Common myeloid progenitor, CD34-positive (primary cell): ENCODE measurements at regions not wholly inside any gene's neighbourhood (a gene's known extent, or its start where the extent isn't known, plus 50 kb on each side); places are given as distances from the start of the nearest gene placed in this dataset.
A peak's percentile ranks its signal among the peaks of the same experiment; 100 is the strongest.
"Not testable (repeated sequence)": the region's sequence is repeated elsewhere in the genome, so short reads cannot be mapped to it uniquely, and the experiment has no call there.

Experiments used
- CTCF ChIA-PET: fragments of 350-600 bp; sonication (Branson Sonifier 250); formaldehyde crosslinking; loops from one replicate; lab custom pipeline; 2021; ENCODE audit warnings: antibody characterized with exemption; lab: Charles Lee
- POLR2A ChIA-PET: fragments of 350-600 bp; sonication (Branson Sonifier 250); formaldehyde crosslinking; loops from one replicate; lab custom pipeline; 2021; ENCODE audit warnings: antibody characterized with exemption; lab: Charles Lee
- DNase-seq, 3 donors: peaks; one replicate each; pipeline versions ENCODE4 v3.0.0 to v3.0.0-alpha.2; 2013
- H3K27ac ChIP-seq, 2 experiments: 1 replicate in 1 of 2; 2 replicates in 1 of 2; pipeline ENCODE4 v1.7.0; 2013; ENCODE audit warnings: inconsistent platforms in 2 of 2, low read length in 2 of 2, mild to moderate bottlenecking in 2 of 2, low read depth in 1 of 2, moderate library complexity in 1 of 2; ENCODE audit not compliant: severe bottlenecking in 2 of 2, insufficient read depth in 1 of 2, poor library complexity in 1 of 2
- H3K27me3 ChIP-seq, 5 experiments: replicated peaks in 2 of 5; 1 replicate in 3 of 5; 2 replicates in 2 of 5; pipeline versions ENCODE4 v1.6.1 to v1.7.0; 2013; ENCODE audit warnings: low read length in 4 of 5, mild to moderate bottlenecking in 2 of 5, moderate library complexity in 2 of 5, inconsistent platforms in 1 of 5; ENCODE audit not compliant: insufficient read depth in 5 of 5, control insufficient read depth in 4 of 5
- H3K36me3 ChIP-seq, 4 experiments: 1 replicate in 2 of 4; 2 replicates in 2 of 4; pipeline versions ENCODE4 v1.6.1 to v1.7.0; 2013; ENCODE audit warnings: low read length in 3 of 4, control low read depth in 1 of 4, mild to moderate bottlenecking in 1 of 4; ENCODE audit not compliant: control insufficient read depth in 4 of 4, insufficient read depth in 4 of 4
- H3K4me1 ChIP-seq, 4 experiments: 1 replicate in 3 of 4; 2 replicates in 1 of 4; pipeline versions ENCODE4 v1.6.1 to v1.7.1; 2013; ENCODE audit warnings: low read length in 3 of 4, mild to moderate bottlenecking in 3 of 4, control low read depth in 1 of 4, inconsistent platforms in 1 of 4, moderate library complexity in 1 of 4; ENCODE audit not compliant: control insufficient read depth in 4 of 4, insufficient read depth in 4 of 4; ENCODE audit errors: control extremely low read depth in 1 of 4
- H3K4me3 ChIP-seq, 7 experiments: 1 replicate in 4 of 7; 2 replicates in 3 of 7; pipeline versions ENCODE4 v1.5.1 to v1.7.0; 2013; ENCODE audit warnings: mild to moderate bottlenecking in 7 of 7, low read length in 6 of 7, moderate library complexity in 6 of 7, inconsistent platforms in 2 of 7, low read depth in 2 of 7, control low read depth in 1 of 7; ENCODE audit not compliant: insufficient read depth in 4 of 7, control insufficient read depth in 1 of 7; ENCODE audit errors: extremely low read depth in 1 of 7
- H3K9me3 ChIP-seq, 5 experiments: 1 replicate in 4 of 5; 2 replicates in 1 of 5; pipeline versions ENCODE4 v1.6.1 to v1.7.1; 2013; ENCODE audit warnings: low read length in 4 of 5, mild to moderate bottlenecking in 2 of 5, inconsistent platforms in 1 of 5, low read depth in 1 of 5, moderate library complexity in 1 of 5; ENCODE audit not compliant: control insufficient read depth in 4 of 5, insufficient read depth in 2 of 5; ENCODE audit errors: control extremely low read depth in 1 of 5
- WGBS: methylation state at CpG from one replicate; pipeline ENCODE4 v1.1.5; 2013; ENCODE audit not compliant: insufficient coverage; 5-methylcytosine and 5-hydroxymethylcytosine counted together

DNA sequence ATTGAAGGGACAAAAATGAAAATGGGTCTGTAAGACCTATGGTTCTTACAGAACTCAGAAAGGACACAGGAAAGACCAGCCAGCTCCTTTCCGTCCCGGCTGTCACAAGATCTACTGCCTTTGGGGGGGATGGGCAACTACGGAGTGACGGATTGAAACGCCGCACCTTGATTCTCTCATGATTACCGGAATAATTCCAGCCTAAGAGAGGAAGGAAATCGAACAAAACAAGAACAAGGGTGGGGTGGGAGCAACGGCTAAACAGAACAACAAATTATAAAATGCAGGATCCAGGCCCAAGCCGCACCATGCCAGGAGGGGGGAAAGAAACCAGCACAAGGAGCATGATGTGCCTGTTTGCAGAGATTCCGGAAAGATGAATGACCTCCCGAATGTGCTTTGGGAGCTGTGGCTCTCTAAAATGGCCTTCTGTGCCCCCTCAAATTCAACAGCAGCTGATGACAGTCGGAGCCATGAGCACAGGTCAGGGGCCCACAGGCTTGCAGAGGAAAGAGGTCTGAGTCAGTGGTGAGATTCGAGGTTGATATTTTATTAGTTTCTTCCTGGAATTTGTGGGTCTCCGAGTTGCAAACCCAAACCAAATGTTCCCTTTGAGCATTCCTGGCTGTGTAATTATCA, 72.1 kb downstream of the SPRING1 start:
- H3K36me3 ChIP-seq: peaks cover 0 to 4% (median 0%) of the 10 kb centered on the region in 4 experiments
- POLR2A ChIA-PET: no interaction called here
- DNase-seq: no peak
- H3K27me3 ChIP-seq: no peaks in the 10 kb centered on the region
- no peak overlapping the region for H3K4me3 ChIP-seq
- WGBS: 58% methylated on average over 13 of the region's 15 CpGs
- CTCF ChIA-PET: interaction anchor here (2.6 kb wide), 1 partner anchor 8 kb away, joined by 9 read pairs; no protein-coding TSS in a partner anchor
- H3K27ac ChIP-seq: no peak overlapping the region
- peaks cover 4 to 42% (median 22%) of the 10 kb centered on the region in 4 experiments for H3K4me1 ChIP-seq
- H3K9me3 ChIP-seq: no peaks in the 10 kb centered on the region

DNA sequence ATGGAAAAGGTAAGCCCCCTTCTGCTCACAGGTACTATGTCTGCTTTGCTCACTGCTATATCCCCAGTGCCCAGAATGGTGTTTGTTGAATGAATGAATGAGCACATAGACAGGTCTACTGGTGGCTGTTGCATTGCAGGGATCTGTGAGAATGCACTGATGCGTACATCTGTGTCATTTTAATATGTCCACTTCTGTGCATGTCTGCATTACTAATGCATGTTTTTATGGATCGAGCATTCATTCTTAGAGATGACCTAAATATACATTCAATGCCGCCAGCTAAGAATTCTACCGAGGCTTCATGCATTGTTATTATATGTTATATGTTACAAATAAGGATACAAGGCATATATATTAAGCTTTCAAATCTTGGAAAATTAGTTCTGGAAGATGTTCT, 73.8 kb downstream of the SPRING1 start:
- Histone ChIP-seq H3K36me3 (peaks cover 0 to 4% (median 0%) of the 10 kb centered on the region in 4 experiments), H3K4me3 (no peak overlapping the region), H3K27me3 (no peaks in the 10 kb centered on the region), H3K4me1 (peaks cover 4 to 41% (median 23%) of the 10 kb centered on the region in 4 experiments), H3K27ac (no peak overlapping the region), H3K9me3 (no peaks in the 10 kb centered on the region)
- DNase-seq: no peak
- CTCF ChIA-PET: no interaction called here
- POLR2A ChIA-PET: no interaction called here
- WGBS: 100% methylated on average over 1 of the region's 4 CpGs

DNA sequence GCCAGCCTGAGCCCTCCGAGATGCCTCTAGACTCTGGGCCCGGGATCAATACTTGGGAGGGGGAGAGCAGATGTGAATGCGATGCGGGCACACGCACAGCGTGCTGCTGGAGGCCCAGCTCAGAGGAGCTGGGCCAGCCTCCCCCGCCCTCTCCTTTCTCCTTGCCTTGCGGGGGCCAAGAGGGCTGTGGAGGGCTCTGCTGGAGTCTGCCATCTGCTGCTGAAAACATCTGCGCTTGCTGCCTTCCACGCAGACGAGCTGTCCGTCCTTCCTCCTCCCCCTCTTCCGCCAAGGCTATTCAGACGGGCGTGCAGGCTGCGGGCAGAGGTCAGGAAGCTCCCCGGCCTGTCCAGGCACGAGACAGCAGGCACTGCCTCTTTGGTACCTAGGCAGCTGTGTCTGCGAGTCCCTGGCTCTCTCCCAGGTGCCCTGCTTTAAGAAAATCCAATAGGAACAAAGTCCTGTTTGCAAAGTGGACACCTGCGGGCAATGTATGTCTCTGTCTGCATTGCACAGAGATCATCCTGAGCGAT, 75.2 kb downstream of the SPRING1 start:
- DNase-seq: peak in 2 of 3 donors; percentile 48 to 67
- 76% methylated on average over 20 of the region's 21 CpGs for WGBS
- peaks cover 0 to 4% (median 0%) of the 10 kb centered on the region in 4 experiments for H3K36me3 ChIP-seq
- peak overlapping the region in 2 of 7 experiments; percentile 15 to 50 for H3K4me3 ChIP-seq
- no peaks in the 10 kb centered on the region for H3K27me3 ChIP-seq
- ChIA-PET CTCF (interaction anchor here (0.9 kb wide), 1 partner anchor 11 kb away, joined by 4 read pairs; no protein-coding TSS in a partner anchor), POLR2A (interaction anchor here (0.8 kb wide), 1 partner anchor 11 kb away, joined by 3 read pairs; no protein-coding TSS in a partner anchor)
- peaks cover 4 to 49% (median 26%) of the 10 kb centered on the region in 4 experiments for H3K4me1 ChIP-seq
- no peaks in the 10 kb centered on the region for H3K9me3 ChIP-seq
- peak overlapping the region in 1 of 2 experiments; percentile 25 for H3K27ac ChIP-seq

DNA sequence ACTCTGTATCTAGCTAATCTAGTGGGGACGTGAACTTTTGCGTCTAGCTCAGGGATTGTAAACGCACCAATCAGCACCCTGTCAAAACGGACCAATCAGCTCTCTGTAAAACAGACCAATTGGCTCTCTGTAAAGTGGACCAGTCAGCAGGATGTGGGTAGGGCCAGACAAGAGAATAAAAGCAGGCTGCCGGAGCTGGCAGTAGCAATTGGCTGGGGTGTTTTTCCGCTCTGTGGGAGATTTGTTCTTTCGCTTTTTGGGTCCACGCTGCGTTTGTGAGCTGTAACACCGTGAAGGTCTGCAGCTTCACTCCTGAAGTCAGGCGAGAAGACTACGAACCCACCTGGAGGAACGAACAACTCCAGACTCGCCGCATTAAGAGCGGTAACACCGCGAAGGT, 76.5 kb downstream of the SPRING1 start:
- no peaks in the 10 kb centered on the region for H3K9me3 ChIP-seq
- CTCF ChIA-PET: no interaction called here

GRCh38 chr12:116660740-116661139, 77.1 kb downstream of the SPRING1 start:
- H3K36me3 ChIP-seq, POLR2A ChIA-PET, H3K4me3 ChIP-seq, CTCF ChIA-PET, H3K27ac ChIP-seq, DNase-seq, H3K9me3 ChIP-seq, H3K27me3 ChIP-seq: not testable (repeated sequence)
- H3K4me1 ChIP-seq: peaks cover 4 to 42% (median 19%) of the 10 kb centered on the region in 4 experiments
- 97% methylated on average over 34 of the region's 34 CpGs for WGBS

More for the DNA sequence above, 76.5 kb downstream of the SPRING1 start:
- H3K27me3 ChIP-seq: no peaks in the 10 kb centered on the region
- peaks cover 4 to 48% (median 25%) of the 10 kb centered on the region in 4 experiments for H3K4me1 ChIP-seq
- no peak overlapping the region for H3K4me3 ChIP-seq
- peaks cover 0 to 2% (median 0%) of the 10 kb centered on the region in 4 experiments for H3K36me3 ChIP-seq
- 96% methylated on average over 16 of the region's 18 CpGs for WGBS
- no peak for DNase-seq
- POLR2A ChIA-PET: no interaction called here
- no peak overlapping the region for H3K27ac ChIP-seq

GRCh38 chr12:116659771-116660481, 77.9 kb downstream of the SPRING1 start:
- peaks cover under 1 to 36% (median 15%) of the 10 kb centered on the region in 4 experiments for H3K4me1 ChIP-seq
- H3K4me3 ChIP-seq: no peak overlapping the region
- no peaks in the 10 kb centered on the region for H3K36me3 ChIP-seq
- DNase-seq: no peak
- no peaks in the 10 kb centered on the region for H3K9me3 ChIP-seq
- WGBS: 92% methylated on average over 12 of the region's 13 CpGs
- ChIA-PET CTCF (no interaction called here), POLR2A (no interaction called here)
- no peak overlapping the region for H3K27ac ChIP-seq
- no peaks in the 10 kb centered on the region for H3K27me3 ChIP-seq
